Fibroblast of the conjunctiva (primary cell): ENCODE measurements at regions not wholly inside any gene's neighbourhood (a gene's known extent, or its start where the extent isn't known, plus 50 kb on each side); places are given as distances from the start of the nearest gene placed in this dataset.

ENCODE experiments used
- DNase-seq: peaks from one replicate; pipeline ENCODE4 v3.0.0-alpha.2; 2010; ENCODE audit warnings: low read depth

DNA sequence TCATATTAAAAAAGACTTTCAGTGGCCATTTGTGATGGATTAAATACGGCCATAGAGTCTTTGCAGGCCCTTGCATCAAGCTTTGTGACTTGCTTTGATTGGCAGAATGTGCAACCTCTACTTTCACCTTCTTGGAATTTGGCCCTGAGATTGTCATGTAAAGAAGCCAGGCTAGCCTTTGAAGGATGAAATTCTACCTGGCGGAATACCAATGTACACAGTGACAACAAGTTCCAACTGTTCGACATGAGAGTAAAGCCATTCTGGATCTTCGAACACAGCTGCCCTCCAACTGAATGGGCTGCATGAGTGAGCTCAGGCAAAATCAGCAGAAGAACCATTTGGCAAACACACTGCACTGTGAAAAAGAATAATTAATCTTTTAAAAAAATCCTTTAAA is 321.3 kb downstream of the PHF14 start:
- DNase-seq, result no peak

DNA sequence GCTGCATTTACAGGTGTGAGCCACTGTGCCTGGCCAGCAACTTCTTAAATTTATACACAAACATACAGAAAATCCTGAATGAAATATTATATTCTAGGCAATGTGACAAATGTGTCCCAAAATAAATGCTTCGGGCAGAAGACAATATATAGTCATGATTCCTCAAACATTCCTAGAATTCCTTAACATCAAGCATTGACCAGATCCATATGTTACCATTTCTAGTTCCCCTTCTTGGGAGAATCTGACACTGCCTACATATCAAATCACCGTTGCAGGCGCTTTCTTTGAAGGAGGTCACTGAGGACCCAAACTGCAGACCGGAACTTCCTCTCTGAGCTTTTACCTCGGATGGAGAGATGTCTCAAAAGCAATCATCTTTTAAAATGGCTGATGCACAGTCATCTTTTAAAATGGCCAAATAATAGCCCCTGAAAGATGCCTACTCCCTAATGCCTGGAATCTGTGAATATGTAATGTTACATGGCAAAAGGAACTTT is 323.5 kb downstream of the PHF14 start:
- DNase-seq, result no peak

DNA sequence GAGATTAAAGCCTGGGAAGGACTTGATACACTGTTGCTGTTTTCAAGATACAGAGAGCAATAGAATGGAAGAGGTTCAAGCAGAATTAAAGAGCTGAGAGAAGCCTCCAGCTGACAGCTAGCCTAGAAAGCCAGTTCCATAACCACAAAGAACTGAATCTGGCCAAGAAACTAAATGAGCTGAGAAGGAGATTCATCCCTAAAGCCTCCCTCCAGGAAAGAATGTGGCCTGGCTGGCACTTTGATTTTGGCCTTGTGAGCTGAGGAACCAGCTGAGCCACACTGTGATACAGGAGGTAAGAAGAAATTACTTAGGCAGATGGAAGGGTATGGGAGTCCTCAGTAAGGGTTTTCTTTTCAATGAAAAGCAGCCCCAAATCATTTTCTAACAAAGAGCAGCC is 324.1 kb downstream of the PHF14 start:
- no peak for DNase-seq

DNA sequence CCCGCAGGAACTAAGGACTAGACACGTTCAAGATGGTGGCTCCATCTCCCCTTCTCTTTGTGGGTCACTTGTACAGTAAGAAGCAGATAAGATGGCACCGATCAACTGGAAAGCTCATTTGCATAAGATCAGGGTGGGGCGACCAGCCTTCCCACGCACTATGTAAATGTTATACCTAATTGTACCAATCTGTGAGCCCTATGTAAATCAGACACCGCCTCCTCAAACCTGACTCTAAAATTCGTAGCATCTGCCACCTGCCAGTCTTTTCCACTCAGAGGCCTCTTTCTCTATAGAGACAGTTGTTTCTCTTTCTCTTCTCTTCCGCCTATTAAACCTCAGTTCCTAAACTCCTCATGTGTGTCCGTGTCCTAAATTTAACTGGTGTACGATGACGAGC is 324.5 kb downstream of the PHF14 start:
- no peak for DNase-seq

DNA sequence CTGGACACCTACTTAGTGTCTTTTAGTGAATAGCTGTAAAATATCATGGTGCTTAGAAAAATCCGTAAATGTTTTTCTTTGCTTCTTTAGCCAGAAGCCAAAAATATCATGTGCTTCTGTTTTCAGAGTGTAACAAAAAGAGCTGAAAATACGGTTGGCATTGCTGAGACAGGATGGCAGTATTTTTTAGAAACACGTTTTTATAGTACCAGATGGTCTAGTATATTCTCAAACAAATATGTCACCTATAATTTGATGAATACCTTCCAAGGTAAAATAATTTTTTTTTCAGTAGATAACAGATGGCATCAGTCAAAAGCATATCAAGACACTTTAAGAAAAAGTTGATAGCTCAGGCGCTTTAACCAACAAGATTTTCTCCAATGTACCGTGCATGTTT is 326.6 kb downstream of the PHF14 start:
- DNase-seq, result no peak

DNA sequence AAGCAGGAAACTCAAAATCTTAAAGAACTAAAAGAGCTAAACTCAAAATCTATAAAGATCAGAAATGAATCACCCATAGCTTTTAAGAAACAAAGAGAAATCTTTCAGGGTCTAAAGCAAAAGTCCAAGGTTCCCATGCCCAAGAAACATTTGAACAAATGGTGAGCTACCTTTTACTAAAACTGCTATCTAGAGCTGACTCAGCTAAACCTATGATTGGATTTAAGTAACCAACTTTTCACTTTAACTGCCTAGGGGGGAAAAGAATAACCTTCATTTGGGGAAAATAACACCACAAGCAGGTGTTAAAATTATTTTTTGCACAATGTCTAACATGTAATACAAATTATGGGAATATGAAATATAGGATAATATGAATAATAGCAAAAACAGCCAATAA is 328.4 kb downstream of the PHF14 start:
- DNase-seq, result no peak

DNA sequence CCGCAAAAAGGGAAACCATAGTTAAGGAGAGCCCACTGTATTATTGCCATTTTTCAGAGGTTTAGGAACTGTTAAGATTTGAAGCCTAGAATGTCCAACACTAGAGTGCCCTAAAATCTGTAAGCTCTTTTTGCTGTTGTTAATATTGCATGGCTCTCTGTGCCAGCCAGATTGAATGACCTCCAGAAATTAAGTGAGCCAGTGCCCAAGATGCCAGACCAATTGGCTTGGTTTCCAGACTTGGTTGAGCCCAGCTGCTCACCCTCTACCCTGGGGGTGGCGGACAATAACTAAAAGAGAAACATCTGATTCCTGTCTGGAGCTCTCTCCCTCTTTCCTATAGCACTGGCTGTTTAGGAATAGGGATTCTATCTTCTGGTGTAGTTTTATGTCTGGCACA is 340.1 kb downstream of the PHF14 start:
- DNase-seq, result no peak

DNA sequence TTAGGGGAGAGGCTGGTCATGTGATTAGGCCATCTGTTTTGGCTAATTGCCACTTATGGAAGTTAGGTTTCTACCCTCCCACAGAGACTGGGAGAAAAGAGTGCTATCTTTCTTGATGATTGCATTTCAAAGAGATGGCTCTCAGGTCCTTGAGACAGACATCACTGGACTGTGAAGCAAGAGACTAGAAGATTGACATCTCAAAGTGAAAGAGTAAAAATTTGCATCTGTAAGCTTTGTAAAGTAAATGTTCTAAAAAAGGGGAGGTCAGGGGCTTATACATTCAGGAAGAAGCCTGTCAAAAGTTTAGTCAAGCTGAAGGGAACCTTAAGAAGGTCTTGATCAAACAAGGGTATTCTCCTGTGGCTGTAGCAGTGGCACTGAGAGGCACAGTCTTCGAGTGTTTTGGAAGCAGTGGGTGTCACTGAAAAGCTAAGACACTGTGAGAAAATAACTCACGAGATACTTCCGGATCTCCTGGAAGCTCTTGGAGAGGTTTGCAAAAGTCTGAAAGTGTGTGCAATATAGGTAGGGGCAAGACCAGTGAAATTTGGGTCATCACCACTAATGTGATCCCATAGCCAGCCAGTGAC is 342.1 kb downstream of the PHF14 start:
- DNase-seq, result no peak

DNA sequence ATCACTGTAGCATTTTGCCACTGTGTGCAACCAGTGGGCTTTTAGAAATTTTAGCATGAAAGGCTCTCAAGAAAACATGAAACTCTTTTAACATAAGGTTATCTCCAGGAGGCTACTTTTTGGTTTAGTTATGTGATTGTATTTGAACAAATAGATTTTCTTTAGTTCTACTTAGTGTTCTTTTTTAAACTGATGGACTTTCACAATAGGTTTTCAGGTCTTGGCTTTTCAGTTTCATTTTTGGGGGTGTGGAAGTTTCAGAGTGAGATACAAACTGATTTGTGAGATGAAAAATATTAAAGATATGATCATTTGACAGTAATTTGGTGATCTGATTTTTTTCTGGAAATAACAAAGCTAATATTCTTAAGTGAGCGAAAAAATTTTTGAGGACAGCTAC is 344.1 kb downstream of the PHF14 start:
- no peak for DNase-seq

DNA sequence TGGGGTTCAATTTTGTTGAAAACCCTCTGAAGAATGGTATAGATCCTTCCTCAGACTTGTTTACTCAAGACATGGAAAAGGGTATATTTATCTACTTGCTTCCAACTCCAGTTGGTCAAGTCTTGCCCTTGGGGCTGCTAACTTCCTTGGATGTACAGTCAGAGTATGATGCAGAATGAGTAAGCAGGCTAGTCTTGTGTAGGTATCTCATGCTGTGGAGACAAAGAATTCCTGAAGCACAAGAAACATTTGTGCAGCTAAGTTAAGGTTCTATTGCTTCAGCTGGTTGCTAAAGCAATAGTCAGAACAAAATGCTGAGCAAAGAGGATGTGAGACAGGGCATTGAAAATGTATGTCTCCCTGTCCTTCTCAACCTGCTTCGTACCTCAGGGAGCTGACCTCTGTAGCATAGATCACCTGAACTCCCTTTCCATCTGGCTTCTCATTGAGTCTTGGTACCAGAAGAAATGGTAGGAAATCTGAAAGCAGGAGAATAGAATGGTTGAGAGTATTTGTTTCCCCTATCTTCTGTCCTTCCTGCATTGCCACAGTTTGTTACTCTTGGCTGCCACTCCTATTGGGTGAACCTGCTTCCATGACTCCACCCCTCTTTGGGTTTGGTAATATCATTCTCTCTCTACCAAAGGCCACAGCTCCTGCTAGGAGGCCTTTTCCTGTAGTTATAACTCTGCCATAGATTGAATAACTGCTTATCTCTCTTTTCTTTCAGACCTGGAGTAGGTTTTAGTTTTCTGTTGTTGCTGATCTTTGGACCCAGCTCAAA is 346.0 kb downstream of the PHF14 start:
- no peak for DNase-seq
